Stimulated activated CD8-positive, alpha-beta memory T cell treated with anti-CD3 and anti-CD28 coated beads, Interleukin-4, amount 100 ng/mL, for 24 hours (primary cell): ENCODE measurements at regions not wholly inside any gene's neighbourhood (a gene's known extent, or its start where the extent isn't known, plus 50 kb on each side); places are given as distances from the start of the nearest gene placed in this dataset.
"Not testable (repeated sequence)": the region's sequence is repeated elsewhere in the genome, so short reads cannot be mapped to it uniquely, and the experiment has no call there.

Experiments
- DNase-seq: peaks from one replicate; pipeline ENCODE4 v3.0.0-alpha.2; 2020; ENCODE audit warnings: low read depth

DNA sequence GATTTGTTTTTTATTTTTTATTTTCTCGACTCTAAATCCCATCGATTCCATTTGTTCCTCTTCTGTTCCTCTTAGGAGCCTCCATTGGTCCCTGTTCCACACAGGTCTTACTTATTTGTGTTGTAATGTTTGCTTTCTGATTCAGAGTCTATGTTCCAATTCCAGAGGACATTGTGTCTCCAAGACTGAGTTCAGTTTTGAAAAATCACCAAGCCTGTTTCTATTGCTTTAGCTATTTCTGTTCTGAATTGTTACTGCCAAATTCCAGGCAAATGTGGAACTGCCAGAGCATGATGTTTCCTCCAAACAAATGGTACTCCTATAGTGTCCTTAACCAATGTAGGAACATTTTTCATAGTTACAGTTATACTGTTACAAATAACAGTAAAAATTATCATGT is 270.9 kb upstream of the SPTLC3 start:
- DNase-seq = no peak

DNA sequence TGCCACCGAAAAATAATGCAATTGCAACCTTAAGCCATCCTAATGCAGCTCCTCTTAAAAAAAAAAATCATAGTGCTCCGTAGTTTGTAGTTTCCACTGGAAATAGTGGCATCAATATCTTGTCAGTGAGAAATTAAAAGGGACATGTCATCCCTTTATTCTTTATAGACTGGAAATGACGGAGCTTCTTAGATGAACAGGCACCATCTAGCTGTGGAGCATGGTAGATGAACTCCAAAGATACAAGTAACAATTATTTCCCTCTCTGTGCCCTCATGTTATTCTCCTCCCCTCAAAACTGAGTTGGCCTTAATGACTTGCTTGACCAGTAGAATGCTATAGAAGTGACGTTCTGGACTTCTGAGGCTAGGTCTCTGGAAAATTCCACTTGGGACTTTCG is 268.1 kb upstream of the SPTLC3 start:
- DNase-seq = no peak

DNA sequence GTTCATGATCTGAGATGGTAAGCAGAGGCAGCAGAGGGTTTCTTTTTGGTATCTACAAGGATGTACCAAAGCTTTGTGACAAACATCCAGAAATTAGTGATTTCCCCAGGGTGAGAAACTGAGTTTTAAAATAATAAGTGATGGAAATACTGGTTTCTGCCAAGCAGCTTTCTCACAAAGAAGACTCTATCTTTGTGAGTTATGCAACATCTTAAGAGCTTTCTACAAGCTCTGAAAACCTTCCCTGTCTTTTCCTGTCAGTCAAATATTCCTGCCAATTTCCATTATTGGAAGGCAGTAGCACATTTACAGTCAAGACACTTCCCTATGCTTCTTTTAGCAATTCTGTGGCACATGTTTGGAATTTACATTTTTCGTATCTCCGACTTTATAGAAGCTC is 264.7 kb upstream of the SPTLC3 start:
- DNase-seq = no peak

DNA sequence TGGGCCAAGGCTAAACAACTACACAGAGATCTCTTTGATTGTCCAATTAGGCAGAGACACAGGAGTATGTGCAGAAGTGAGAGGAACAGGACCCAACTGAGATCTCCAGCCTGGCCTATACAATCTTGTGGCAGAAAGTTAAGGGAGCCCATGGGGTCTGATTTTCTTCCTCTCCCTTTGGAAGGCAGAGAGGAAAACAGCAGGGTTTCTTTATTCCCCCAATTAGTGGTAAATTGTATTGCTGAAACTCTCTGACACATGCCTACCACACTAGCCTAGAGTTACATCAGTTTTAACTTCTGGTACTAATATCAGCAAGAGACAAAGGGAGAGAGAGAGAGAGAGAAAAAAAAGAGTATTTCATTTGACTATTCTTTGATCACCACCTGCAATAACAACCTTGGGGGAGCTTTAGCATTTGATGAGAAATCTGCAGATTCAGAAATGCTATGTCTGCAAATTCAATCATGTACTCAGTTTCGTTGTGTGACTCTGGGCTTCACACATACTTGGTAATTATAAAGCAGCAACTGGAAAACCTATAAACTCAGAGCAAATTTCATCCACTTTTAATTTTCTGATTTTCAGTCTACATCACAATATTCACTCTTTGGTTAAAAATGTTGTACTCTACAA is 260.3 kb upstream of the SPTLC3 start:
- no peak for DNase-seq

DNA sequence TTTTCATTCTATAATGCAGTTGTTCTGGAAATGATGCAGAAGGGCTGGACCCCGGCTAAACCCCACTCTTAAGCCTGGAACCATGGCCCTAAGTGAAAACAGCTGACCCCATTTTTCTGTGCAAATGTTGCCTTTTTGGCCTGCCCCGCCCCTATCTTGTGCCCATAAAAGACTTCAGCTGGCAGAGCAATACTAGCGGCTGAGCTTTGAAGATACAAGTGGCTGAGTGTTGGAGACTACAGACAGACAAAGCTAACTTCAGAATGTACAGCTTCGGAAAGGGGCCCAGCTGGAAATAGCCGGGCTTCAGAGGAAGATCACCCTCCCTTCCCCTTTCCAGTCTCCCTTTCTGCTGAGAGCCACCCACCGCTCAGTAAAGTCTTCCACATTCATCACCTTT is 258.6 kb upstream of the SPTLC3 start:
- DNase-seq = no peak

DNA sequence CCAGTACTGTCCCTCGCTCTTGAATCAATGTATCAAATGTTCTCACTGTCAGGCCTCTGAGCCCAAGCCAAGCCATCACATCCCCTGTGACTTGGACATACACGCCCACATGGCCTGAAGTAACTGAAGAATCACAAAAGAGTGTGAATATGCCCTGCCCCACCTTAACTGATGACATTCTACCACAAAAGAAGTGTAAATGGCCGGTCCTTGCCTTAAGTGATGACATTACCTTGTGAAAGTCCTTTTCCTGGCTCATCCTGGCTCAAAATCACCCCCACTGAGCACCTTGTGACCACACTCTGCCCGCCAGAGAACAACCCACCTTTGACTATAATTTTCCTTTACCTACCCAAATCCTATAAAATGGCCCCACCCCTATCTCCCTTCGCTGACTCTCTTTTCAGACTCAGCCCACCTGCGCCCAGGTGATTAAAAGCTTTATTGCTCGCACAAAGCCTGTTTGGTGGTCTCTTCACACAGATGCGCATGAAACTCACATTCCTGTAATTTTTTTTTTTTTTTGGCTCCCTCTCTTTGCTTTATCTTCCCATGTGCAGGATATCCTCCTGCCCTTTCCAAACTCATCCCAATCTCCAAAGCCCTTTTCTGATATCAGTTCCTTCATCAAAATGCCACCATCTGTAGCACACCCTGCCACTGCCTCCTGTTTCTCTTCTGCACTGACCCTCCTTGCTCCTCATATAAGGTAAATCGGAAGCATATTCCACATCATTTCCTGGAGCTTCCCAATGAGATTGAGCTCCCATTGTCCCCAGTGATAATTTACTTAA is 255.7 kb upstream of the SPTLC3 start:
- not testable (repeated sequence) for DNase-seq

DNA sequence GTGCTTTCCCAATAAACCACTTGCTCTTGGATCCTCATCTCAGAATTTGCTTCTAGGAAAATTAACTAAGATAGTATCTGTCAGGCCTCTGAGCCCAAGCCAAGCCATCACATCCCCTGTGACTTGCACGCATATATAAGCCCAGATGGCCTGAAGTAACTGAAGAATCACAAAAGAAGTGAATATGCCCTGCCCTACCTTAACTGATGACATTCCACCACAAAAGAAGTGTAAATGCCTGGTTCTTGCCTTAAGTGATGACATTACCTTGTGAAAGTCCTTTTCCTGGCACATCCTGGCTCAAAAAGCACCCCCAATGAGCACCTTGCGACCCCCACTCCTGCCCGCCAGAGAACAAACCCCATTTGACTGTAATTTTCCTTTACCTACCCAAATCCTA is 255.0 kb upstream of the SPTLC3 start:
- not testable (repeated sequence) for DNase-seq

DNA sequence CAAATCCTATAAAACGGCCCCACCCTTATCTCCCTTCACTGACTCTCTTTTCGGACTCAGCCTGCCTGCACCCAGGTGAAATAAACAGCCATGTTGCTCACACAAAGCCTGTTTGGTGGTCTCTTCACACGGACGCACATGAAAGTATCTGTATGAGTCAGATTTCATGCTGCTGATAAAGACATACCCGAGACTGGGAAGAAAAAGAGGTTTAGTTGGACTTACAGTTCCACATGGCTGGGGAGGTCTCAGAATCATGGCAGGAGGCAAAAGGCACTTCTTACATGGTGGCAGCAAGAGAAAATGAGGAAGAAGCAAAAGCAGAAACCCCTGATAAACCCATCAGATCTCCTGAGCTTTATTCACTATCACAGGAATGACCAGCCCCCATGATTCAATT is 249.3 kb upstream of the SPTLC3 start:
- not testable (repeated sequence) for DNase-seq

DNA sequence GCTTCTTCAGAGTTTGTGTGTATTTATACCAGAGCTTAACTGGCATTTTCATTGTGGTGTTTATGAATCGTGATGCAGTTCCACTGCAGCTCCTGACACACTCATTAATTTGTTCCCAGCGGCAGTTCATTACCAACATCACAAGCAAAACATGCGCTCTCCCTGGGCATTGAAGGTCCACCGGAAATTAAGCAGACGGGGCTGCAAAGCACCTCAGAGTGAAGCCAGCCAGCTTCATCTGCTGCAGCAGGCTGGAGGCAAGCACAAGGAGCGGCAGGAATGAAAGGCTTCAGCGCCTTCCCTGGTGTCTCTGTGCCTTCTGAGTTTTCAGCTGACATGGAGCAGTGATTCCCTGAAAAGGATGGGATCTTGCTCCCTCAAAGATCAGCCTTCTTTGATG is 246.0 kb upstream of the SPTLC3 start:
- no peak for DNase-seq

DNA sequence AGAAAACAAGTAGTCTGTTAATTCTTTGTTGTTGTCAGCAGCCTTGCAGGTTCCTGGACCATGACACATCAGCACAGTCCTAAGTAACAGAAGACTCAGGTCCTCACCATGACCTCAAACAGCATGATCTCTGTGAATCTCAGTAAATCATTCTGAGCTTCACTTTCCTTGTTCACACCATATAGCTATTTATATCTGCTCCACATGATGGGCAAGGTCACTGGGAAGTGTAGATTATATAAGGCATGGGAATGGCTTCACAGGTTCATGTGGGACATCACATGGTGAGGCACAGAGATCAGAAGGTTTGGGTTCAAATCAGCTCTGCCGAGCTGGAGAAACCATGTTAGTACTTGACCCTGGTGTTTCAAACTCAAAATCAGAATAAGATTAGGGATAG is 245.4 kb upstream of the SPTLC3 start:
- no peak for DNase-seq

DNA sequence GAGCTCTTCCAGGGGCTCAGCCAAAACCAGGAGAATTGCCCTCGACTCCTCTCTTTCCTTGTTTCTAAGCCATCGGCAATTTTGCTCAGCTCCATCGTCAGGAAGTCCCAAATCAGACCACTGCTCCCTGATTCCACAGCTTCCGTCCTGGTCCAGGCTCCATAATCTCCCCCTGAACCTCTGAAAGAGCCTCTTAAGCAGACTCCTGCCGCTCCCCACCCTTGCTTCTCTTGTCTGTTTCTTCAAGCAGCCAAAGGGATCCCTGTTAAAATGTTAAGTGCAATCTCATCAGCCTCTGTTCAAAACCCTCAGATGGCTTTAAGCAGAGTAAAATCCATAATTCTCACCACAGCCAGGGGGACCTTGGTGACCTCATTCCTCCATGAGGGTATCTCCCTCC is 244.7 kb upstream of the SPTLC3 start:
- no peak for DNase-seq

DNA sequence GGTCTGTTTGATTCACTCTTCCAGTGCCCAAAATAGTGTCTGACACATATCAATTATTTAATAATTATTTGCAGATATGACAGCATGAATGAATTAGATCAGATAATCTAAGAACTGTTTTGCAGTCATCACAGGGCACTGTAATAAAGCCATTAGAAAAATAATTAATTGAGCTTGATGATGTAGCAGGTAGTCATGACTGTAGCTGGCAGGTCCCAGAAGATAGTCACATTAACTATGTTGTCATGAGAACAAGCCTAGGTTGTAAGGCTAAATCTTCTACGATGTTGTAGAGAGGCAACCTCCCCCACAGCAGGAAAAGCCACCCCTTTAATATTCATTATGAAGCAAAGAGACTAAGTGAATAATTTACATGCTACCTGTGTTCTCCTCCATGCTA is 243.9 kb upstream of the SPTLC3 start:
- no peak for DNase-seq

DNA sequence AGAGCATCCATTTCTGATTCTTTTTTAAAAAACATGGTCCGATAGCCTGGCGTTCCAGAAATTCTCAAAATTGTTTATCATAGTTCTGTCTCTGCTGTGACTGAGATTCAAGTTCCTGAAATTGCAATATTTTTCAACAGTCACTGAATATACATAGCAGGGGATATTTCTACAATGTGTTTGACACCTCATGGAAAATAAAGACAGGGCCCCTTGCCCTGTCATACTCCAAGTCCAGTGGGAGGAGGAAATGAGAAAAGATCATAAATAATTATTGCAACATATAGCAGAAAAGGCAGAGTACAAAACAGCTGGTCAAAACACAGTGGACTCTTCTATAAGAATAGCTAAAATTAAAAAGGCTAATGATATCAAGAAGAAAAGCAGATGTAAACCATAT is 234.8 kb upstream of the SPTLC3 start:
- no peak for DNase-seq

DNA sequence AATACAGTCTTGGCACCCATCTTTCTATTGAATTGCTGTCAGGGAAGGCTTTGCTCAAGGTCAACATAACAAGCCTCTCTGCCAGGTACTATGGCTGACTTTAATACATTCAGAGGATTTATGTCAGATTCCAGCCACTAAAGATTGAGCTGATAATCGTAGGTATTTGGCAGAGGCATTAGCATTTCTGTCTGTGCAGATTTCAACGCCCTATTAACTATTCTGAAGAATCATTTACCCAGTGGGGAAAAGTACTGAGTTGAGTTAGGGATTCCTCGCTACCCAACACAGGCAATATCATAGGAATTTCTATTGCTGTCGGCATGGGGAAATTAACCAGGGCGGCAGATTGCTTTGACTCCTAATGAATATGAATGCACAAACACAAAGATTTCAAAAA is 233.7 kb upstream of the SPTLC3 start:
- DNase-seq = no peak

DNA sequence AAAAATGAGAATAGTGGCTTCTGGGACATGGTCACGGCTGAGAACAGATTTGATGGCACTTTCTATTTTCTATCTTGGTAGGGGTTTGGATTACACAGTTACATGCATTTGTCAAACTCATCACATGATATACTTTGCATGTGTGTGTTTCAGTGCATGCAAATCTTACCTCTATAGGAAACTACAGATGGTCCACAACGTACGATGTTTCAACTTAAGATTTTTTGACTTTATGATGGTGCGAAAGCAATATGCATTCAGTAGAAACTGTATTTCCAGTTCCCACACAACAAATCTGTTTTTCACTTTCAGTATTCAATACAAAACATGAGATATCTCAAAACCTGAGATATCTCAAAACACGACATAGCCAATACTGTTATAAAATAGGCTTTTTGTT is 231.8 kb upstream of the SPTLC3 start:
- DNase-seq = no peak

DNA sequence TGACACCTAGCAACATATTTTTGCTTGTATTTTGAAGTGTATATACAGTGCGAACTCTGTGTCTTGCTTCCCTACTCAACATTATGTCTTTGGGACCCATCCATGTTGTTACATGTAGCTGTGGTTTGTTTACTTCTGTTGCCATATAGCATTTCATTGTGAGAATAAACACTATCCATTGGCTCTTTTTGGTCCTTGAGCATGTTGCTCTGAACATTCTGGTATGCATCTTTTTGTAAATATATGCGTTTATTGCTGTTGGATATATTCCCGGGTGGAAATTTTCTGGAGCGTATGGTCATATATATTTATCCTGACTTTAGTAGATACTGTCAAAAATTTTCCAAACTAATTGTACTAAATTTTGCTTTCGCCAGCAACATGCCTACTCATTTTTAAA is 222.5 kb upstream of the SPTLC3 start:
- DNase-seq = no peak

DNA sequence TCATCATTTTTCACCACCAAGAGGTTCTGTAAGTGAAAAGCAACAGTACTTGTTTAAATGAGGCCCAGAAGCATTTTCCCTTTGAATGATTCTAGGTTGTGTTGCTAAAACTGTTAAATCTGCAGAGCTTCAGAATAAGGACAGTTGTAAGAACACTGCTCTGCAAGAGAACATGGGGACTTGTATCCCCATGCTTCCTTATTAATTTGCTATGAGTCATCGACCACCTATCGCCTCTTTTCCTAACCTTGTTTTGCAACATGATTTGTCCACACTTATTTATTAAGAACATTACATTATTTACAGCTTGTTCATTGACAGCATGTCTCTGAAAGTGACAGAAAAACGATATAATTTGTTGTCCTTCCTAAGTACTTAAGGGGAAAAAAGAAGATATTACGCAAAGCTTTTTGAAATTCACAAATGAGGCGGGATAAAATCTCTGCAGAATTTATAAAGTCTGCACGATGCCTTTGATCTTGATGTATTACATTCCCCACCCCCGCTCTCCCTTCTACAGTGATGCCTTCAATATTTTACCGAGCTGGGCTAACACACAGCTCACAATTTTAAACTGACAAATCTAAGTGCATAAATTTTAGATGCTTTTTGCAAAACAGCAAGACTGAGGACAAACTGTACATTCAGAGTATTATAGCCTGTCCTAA is 220.0 kb upstream of the SPTLC3 start:
- no peak for DNase-seq

DNA sequence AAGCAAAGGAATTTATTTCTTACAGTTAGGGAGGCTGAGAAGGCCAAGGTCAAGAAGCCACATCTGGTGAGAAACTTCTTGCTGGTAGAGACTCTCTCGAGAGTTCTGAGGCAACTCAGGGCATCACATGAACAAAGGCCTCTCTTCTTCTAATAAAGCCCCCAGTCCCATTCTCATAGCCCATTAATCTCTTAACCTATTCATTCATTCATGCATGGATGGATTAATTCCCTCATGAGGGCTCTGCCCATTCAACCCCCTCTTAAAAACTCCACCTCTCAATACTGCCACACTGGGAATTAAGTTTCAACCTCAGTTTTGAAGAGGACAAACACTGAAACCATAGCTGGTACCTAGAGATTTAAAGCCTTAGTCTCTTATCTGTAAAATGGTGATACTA is 217.9 kb upstream of the SPTLC3 start:
- no peak for DNase-seq

DNA sequence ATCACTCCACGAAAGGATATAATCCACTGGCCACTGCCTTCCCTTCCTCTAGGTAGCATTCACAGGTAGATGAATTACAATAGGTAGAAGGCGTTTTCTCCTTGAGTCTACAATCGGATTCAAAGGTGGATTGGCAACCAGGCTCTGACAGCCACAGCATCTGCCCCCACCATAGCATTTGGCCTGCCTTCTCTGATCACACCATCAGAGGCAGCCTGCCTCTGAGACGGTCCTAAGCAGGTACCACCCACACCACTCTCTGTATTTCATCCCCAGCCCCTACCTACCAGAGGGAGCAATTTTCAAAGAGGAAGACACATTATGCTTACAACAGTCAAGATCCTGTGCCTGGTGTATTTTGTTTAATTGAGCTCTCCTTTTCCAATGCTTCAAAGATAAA is 210.5 kb upstream of the SPTLC3 start:
- DNase-seq = no peak

DNA sequence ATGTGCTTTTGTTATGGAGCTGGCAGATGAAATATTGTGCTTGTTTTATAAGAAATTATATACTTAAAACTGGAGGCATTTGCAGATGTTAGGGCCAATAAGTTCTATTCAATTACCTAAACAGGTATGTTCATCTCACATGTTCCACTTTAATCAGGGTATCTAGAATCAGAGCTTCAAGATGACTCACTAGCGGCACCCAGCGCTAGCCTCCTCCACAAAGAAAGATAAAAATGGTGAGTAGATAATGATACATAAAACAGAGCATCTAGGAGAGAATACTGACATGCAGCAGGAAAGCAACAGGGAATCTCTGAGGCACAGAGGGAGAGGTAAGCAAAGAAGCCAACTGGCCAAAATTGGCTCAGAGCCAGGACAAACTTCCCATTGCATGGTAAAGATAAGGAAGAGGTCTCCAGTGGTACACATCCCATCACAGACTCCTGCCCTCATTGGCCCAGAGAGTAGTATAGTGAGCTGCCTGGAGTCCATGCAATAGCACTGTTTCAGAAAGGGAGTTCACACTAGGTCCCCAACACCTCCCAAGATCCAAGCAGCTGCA is 200.7 kb upstream of the SPTLC3 start:
- no peak for DNase-seq

DNA sequence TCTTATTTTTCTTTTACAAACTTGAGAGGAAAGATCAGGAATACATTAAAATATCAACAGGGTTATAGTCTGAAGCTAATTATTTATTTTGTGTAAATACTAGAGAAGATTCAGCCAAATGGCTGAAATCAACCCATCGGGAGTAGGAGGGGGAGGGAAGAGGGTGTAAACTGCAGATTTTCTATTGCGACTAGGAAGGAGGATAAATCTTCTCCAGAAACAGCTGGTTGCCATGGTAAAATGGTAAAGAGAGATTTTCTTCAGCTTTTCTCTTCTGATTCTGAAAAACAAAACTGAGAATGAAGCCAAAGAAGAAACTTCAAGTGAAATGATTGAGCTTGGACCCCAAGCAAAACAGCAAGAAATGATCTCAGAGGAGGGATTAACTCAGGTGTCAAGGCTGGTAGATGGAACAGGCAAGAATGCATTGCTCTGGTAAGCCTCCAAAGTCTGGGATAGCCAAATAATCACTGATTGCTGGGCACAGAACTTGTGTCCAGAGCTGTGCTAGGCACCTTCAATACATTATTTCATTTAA is 193.5 kb upstream of the SPTLC3 start:
- no peak for DNase-seq

DNA sequence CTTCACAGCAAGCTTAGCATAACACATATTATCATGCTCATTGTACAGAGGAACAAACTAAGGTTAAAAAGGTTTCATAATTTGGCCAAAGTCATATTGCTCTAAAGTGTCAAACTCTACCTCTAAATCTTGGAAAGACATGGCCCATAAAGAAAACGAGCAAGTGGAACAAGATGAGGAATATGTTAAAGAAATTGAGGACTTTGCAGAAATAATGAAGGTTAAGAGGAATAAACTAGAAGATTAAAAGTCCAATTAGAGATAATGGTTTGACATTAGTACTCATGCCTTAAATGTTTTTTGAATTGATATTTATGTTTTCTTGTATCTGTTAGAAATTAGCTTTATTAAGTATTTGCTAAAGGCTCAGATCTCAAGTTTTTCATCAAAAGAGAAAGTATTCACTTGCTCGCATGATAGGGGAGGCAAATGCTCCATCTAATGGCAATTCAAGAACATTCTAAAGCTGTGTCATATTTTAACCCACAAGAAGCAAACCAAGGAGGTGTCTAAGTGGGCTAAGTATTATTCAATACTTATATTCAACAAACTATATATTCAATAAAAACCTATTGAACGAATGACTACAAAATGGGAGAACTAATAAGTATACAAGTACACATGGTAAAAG is 192.9 kb upstream of the SPTLC3 start:
- DNase-seq = no peak
